Type B pancreatic cell (in vitro differentiated cells): ENCODE measurements at regions not wholly inside any gene's neighbourhood (a gene's known extent, or its start where the extent isn't known, plus 50 kb on each side); places are given as distances from the start of the nearest gene placed in this dataset.

Experiments
- DNase-seq: peaks from one replicate; pipeline ENCODE4 v3.0.0; 2021; ENCODE audit warnings: mixed read lengths; ENCODE audit not compliant: unreplicated experiment; ENCODE audit errors: extremely low spot score
- H3K27ac Mint-ChIP-seq: 2 replicates; pipeline ENCODE4 v1.8.0; 2021; ENCODE audit warnings: mild to moderate bottlenecking, mixed read lengths
- H3K27me3 Mint-ChIP-seq: 2 replicates; pipeline ENCODE4 v1.8.0; 2021; ENCODE audit warnings: mixed read lengths
- H3K36me3 Mint-ChIP-seq: 2 replicates; pipeline ENCODE4 v1.8.0; 2021; ENCODE audit warnings: mixed read lengths
- H3K4me1 Mint-ChIP-seq: one replicate; pipeline ENCODE4 v1.8.0; 2021; ENCODE audit warnings: mixed read lengths; ENCODE audit not compliant: unreplicated experiment
- H3K4me3 Mint-ChIP-seq: 2 replicates; pipeline ENCODE4 v1.8.0; 2021; ENCODE audit warnings: mild to moderate bottlenecking, mixed read lengths
- H3K9me3 Mint-ChIP-seq: 2 replicates; pipeline ENCODE4 v1.8.0; 2021; ENCODE audit warnings: mixed read lengths
- TF ChIP-seq, protein P1 (sequence below): fragments of 200-600 bp; sonication (generic); conservative IDR thresholded peaks from 2 replicates; pipeline ENCODE4 v1.5.0; 2021; ENCODE audit warnings: antibody characterized with exemption, mild to moderate bottlenecking

DNA sequence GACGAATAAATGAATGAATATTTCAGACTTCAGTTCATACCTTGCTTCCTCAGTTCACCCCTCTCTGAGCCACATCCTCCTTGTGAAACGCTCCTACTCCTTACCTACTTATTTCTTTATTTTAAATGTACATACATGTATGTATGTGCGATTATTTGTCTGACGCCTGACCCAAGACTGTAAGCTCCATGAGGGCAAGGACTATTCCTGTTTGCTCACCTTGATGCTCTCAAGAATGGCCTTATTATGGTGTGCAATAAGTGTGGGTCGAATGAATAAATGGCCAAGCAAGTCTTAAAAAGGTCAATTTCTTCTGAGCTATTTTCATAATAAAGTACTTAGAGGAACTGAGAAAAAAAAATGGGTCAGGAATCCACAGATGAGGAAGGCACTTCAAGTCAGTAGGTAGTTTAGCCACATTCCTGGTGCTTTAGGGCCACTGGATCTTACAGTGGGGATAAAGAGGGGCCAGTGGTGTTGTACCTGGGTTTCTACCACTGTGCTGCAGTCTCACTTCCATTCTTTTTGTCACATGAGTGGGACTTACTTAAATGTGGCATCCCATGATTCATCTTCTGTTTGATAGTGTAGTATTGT, 74.7 kb downstream of the SDC1 start:
- peaks cover 5% of the 10 kb centered on the region for H3K9me3 Mint-ChIP-seq
- TF ChIP-seq, protein P1, sequence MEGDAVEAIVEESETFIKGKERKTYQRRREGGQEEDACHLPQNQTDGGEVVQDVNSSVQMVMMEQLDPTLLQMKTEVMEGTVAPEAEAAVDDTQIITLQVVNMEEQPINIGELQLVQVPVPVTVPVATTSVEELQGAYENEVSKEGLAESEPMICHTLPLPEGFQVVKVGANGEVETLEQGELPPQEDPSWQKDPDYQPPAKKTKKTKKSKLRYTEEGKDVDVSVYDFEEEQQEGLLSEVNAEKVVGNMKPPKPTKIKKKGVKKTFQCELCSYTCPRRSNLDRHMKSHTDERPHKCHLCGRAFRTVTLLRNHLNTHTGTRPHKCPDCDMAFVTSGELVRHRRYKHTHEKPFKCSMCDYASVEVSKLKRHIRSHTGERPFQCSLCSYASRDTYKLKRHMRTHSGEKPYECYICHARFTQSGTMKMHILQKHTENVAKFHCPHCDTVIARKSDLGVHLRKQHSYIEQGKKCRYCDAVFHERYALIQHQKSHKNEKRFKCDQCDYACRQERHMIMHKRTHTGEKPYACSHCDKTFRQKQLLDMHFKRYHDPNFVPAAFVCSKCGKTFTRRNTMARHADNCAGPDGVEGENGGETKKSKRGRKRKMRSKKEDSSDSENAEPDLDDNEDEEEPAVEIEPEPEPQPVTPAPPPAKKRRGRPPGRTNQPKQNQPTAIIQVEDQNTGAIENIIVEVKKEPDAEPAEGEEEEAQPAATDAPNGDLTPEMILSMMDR, result no peak
- DNase-seq, result no peak
- no peaks in the 10 kb centered on the region for H3K27me3 Mint-ChIP-seq
- H3K27ac Mint-ChIP-seq, result peak overlapping the region; percentile 80
- H3K4me3 Mint-ChIP-seq, result peak overlapping the region; percentile 8
- no peaks in the 10 kb centered on the region for H3K36me3 Mint-ChIP-seq
- H3K4me1 Mint-ChIP-seq, result peaks cover 62% of the 10 kb centered on the region

DNA sequence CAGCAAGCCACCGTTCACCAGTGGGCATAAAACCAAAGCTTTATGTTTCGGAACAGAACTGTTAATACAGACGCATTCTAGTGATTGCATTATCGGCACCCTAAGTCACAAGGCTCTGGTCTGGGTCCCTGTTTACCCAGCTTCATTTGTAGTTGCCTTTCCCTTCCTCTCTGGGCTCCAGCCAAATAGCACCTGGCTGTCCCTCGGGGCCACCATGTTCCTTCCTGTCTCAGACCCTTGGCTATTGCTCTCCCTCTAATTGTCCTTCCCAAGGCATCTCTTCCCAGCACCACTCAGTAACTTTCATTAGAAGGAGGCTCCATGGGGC, 75.3 kb downstream of the SDC1 start:
- Mint-ChIP-seq H3K36me3 (no peaks in the 10 kb centered on the region), H3K4me1 (peaks cover 66% of the 10 kb centered on the region), H3K9me3 (peaks cover 2% of the 10 kb centered on the region), H3K27me3 (no peaks in the 10 kb centered on the region), H3K27ac (peak overlapping the region; percentile 80), H3K4me3 (peak overlapping the region; percentile 40)
- DNase-seq, result no peak
- TF ChIP-seq, protein P1, result no peak

DNA sequence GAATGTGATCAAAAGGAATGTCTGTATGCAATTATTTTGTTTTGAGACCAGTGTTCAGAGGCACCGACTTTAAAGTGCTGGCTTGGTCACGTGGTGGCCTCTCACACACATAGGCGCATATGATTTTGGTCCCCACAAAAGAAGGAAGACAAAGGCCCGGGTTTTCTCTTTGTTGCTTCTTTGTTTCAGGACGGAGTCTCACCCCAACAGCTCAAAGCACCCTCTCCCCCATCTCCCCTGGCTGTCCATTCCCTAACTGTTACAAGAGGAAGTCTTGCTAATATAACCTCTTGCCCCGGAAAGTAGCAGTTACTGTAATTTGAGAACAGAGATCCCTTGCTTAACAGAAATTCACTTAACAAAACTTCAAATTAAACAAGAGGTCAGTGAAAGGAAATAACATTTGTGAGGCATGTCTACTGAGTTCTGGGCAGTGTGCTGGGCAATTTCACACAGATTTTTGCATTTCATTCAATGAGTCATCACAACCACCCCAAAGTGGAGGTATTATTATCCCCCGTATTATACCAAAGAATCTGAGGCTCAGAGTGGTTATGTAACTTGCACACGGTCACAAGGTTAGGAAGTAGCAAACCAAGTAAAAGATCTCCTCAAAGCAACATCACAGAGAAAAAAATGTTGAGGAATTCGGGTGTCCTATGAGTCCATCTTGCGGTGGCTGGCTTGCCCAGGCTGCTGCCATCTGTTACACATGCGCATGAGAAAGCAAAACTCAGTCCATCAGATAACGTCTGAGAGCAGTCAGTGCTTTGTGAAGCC, 75.8 kb downstream of the SDC1 start:
- TF ChIP-seq, protein P1, result no peak
- Mint-ChIP-seq H3K27me3 (no peaks in the 10 kb centered on the region), H3K9me3 (no peaks in the 10 kb centered on the region), H3K36me3 (no peaks in the 10 kb centered on the region), H3K27ac (peak overlapping the region; percentile 80), H3K4me3 (peak overlapping the region; percentile 40), H3K4me1 (peaks cover 67% of the 10 kb centered on the region)
- DNase-seq, result no peak

DNA sequence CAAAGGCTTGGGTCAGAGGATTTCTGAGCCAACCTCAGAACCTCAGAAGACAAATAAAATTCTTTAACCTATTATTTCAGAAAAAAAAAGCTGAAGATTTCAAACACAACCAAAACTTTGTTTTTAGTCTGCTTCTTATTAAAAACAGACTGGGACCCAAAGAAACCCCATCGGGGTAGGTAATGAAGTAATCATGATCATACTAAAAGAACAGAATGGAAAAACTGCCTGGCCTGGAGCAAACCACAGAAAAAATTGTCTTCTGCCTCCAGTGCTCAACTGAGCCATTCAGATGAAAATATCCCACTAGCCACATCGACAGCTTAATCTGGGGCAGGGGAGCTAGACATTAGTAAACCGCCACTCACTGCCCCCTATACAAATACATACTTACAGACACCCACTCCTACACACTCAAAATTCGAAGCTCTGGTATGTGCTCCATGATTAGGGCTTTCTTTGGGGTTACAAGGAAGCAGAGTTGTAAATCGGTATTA, 76.5 kb downstream of the SDC1 start:
- Mint-ChIP-seq H3K27me3 (no peaks in the 10 kb centered on the region), H3K27ac (peak overlapping the region; percentile 80), H3K9me3 (no peaks in the 10 kb centered on the region), H3K4me3 (peak overlapping the region; percentile 40), H3K36me3 (no peaks in the 10 kb centered on the region), H3K4me1 (peaks cover 69% of the 10 kb centered on the region)
- no peak for DNase-seq
- TF ChIP-seq, protein P1, result no peak

DNA sequence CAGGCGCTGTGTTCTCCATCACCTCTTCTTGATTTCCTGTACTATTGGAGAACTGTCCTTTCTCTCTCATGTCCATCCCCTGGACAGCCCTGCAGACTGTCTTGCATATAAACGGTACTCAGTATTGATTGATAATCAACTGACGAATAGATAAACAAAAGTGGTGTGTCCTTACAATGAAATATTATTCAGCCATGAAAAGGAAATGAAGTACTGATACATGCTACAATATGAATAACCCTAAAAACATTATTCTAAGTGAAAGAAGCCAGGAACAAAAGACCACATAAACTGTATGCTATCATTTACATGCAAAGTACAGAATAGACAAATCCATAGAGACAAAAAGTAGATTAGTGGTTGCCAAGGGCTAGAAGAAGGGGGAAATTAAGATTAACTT, 77.6 kb downstream of the SDC1 start:
- DNase-seq, result no peak
- Mint-ChIP-seq H3K4me1 (peaks cover 72% of the 10 kb centered on the region), H3K4me3 (no peak overlapping the region), H3K36me3 (no peaks in the 10 kb centered on the region), H3K27me3 (no peaks in the 10 kb centered on the region), H3K9me3 (peaks cover 5% of the 10 kb centered on the region), H3K27ac (peak overlapping the region; percentile 97)
- TF ChIP-seq, protein P1, result no peak
